ENCODE measurements at regions not wholly inside any gene's neighbourhood (a gene's known extent, or its start where the extent isn't known, plus 50 kb on each side); places are given as distances from the start of the nearest gene placed in this dataset.

DNA sequence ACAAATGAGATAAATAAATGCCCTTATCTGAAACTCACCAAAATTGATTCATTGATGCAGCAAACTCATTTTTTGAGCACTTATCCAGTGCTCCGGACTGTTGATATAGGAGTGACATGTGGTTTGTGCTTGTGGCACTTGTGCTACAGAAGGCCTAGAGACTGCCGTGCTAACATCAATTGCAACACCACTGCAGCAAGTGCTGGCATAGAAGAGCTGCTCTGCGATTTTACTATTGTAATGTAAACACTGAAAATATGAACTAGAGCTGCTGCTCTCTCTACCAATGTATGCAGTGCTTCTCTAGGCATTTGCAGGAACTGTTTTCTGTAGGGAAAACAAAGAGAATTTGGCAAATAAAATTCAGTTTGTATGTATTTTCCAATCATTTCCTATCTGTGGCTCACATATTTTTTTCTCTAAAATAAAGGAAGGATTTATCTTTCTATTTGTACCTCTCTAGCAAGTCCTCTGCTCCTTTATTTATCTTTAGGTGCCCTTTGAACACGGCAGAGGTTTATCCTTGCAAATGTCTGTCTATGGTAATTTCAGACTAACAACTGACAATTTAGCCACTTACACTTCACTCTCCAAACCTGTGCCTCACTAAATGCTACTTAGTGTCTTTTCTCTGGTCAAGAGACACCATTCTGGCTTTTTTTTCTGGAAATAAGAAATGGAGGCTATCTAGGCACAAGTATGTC is 409.5 kb upstream of the ADGRL2 start:
- TF ChIP-seq, protein P1, sequence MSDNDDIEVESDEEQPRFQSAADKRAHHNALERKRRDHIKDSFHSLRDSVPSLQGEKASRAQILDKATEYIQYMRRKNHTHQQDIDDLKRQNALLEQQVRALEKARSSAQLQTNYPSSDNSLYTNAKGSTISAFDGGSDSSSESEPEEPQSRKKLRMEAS (IDR thresholded peaks at IDR 0.05), result no peak
- TF ChIP-seq, protein P2, sequence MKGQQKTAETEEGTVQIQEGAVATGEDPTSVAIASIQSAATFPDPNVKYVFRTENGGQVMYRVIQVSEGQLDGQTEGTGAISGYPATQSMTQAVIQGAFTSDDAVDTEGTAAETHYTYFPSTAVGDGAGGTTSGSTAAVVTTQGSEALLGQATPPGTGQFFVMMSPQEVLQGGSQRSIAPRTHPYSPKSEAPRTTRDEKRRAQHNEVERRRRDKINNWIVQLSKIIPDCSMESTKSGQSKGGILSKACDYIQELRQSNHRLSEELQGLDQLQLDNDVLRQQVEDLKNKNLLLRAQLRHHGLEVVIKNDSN (IDR thresholded peaks at IDR 0.05), result no peak
- TF ChIP-seq, protein P3, sequence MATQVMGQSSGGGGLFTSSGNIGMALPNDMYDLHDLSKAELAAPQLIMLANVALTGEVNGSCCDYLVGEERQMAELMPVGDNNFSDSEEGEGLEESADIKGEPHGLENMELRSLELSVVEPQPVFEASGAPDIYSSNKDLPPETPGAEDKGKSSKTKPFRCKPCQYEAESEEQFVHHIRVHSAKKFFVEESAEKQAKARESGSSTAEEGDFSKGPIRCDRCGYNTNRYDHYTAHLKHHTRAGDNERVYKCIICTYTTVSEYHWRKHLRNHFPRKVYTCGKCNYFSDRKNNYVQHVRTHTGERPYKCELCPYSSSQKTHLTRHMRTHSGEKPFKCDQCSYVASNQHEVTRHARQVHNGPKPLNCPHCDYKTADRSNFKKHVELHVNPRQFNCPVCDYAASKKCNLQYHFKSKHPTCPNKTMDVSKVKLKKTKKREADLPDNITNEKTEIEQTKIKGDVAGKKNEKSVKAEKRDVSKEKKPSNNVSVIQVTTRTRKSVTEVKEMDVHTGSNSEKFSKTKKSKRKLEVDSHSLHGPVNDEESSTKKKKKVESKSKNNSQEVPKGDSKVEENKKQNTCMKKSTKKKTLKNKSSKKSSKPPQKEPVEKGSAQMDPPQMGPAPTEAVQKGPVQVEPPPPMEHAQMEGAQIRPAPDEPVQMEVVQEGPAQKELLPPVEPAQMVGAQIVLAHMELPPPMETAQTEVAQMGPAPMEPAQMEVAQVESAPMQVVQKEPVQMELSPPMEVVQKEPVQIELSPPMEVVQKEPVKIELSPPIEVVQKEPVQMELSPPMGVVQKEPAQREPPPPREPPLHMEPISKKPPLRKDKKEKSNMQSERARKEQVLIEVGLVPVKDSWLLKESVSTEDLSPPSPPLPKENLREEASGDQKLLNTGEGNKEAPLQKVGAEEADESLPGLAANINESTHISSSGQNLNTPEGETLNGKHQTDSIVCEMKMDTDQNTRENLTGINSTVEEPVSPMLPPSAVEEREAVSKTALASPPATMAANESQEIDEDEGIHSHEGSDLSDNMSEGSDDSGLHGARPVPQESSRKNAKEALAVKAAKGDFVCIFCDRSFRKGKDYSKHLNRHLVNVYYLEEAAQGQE (IDR thresholded peaks at IDR 0.05; ENCODE audit: low read depth), result no peak
- no peak for TF ChIP-seq FOXM1 (IDR thresholded peaks at IDR 0.05; ENCODE audit: borderline replicate concordance, low read depth)
- no peak for TF ChIP-seq EP300 (IDR thresholded peaks at IDR 0.05; ENCODE audit: borderline replicate concordance)
- no peak for TF ChIP-seq CEBPB (IDR thresholded peaks at IDR 0.05)
- TF ChIP-seq RAD21 (IDR thresholded peaks at IDR 0.05; ENCODE audit: low read depth), result no peak
- no peak for TF ChIP-seq TCF12 (IDR thresholded peaks at IDR 0.05; ENCODE audit: low read depth)
- TF ChIP-seq ZBTB7A (IDR thresholded peaks at IDR 0.05; ENCODE audit: low read depth), result no peak
- no peak for TF ChIP-seq CREB1 (IDR thresholded peaks at IDR 0.05; ENCODE audit: low read depth)
